GM23338 (cell line): ENCODE measurements at regions not wholly inside any gene's neighbourhood (a gene's known extent, or its start where the extent isn't known, plus 50 kb on each side); places are given as distances from the start of the nearest gene placed in this dataset.

Experiments used
- ATAC-seq: fragments of 200-7000 bp; cut with Tn5 transposase; 3 replicates; pipeline ENCODE4 v1.9.1; 2020
- DNase-seq: peaks from one replicate; pipeline ENCODE4 v3.0.0-alpha.2; 2015; ENCODE audit warnings: low spot score
- H2AFZ ChIP-seq: fragments of 200-600 bp; sonication (generic); 2 replicates; pipeline ENCODE4 v1.8.0; 2016; ENCODE audit warnings: antibody characterized with exemption, mild to moderate bottlenecking, moderate library complexity
- H3F3A ChIP-seq: fragments of 200-600 bp; sonication (generic); replicated peaks from 2 replicates; pipeline ENCODE4 v1.8.0; 2017; ENCODE audit warnings: antibody characterized with exemption, mixed run types, low read depth
- H3K27ac ChIP-seq: fragments of 200-600 bp; sonication (generic); 2 replicates; pipeline ENCODE4 v1.6.1; 2016; ENCODE audit warnings: low read depth
- H3K27me3 ChIP-seq: fragments of 200-600 bp; sonication (generic); 2 replicates; pipeline ENCODE4 v1.8.0; 2016; ENCODE audit warnings: mild to moderate bottlenecking, mixed run types, moderate library complexity; ENCODE audit not compliant: insufficient read depth
- H3K36me3 ChIP-seq: fragments of 200-600 bp; sonication (generic); 2 replicates; pipeline ENCODE4 v1.8.0; 2016; ENCODE audit warnings: mild to moderate bottlenecking; ENCODE audit not compliant: insufficient read depth
- H3K4me1 ChIP-seq: fragments of 200-600 bp; sonication (generic); 2 replicates; pipeline ENCODE4 v1.8.0; 2016; ENCODE audit warnings: mild to moderate bottlenecking, moderate library complexity; ENCODE audit not compliant: insufficient read depth
- H3K4me2 ChIP-seq: fragments of 200-600 bp; sonication (generic); 2 replicates; pipeline ENCODE4 v1.7.1; 2017; ENCODE audit warnings: mixed run types
- H3K4me3 ChIP-seq: fragments of 200-600 bp; sonication (generic); 2 replicates; pipeline ENCODE4 v1.6.1; 2016; ENCODE audit warnings: mixed run types
- H3K79me2 ChIP-seq: fragments of 200-600 bp; sonication (generic); replicated peaks from 2 replicates; pipeline ENCODE4 v1.8.0; 2017; ENCODE audit warnings: mild to moderate bottlenecking; ENCODE audit not compliant: insufficient read depth
- H3K9me2 ChIP-seq: fragments of 200-600 bp; sonication (generic); 2 replicates; pipeline ENCODE4 v1.8.0; 2017; ENCODE audit not compliant: insufficient read depth
- H4K20me1 ChIP-seq: fragments of 200-600 bp; sonication (generic); replicated peaks from 2 replicates; pipeline ENCODE4 v1.8.0; 2017; ENCODE audit warnings: mild to moderate bottlenecking; ENCODE audit not compliant: insufficient read depth
- H3K27ac Mint-ChIP-seq: 2 replicates; pipeline ENCODE4 v1.8.0; 2020; ENCODE audit warnings: inconsistent platforms, mild to moderate bottlenecking, moderate library complexity, mixed read lengths
- H3K27me3 Mint-ChIP-seq: 3 replicates; pipeline ENCODE4 v1.8.0; 2022; ENCODE audit warnings: low read depth, mild to moderate bottlenecking, moderate library complexity, mixed read lengths, inconsistent platforms; ENCODE audit not compliant: insufficient read depth, poor library complexity
- H3K36me3 Mint-ChIP-seq: 3 replicates; pipeline ENCODE4 v1.8.0; 2021; ENCODE audit warnings: low read depth, mild to moderate bottlenecking, inconsistent platforms, moderate library complexity, mixed read lengths
- H3K4me1 Mint-ChIP-seq: 3 replicates; pipeline ENCODE4 v1.8.0; 2020; ENCODE audit warnings: mild to moderate bottlenecking, inconsistent platforms, mixed read lengths
- H3K4me3 Mint-ChIP-seq: 3 replicates; pipeline ENCODE4 v1.8.0; 2021; ENCODE audit warnings: moderate library complexity, mild to moderate bottlenecking, inconsistent platforms, mixed read lengths
- H3K9me3 Mint-ChIP-seq: 3 replicates; pipeline ENCODE4 v1.8.0; 2020; ENCODE audit warnings: moderate library complexity, mild to moderate bottlenecking, inconsistent platforms, mixed read lengths
- CREB1 ChIP-seq: fragments of 250-450 bp; sonication (Bioruptor Pico); IDR thresholded peaks from 2 replicates; pipeline ENCODE4 v1.5.0; 2020; ENCODE audit warnings: low read depth, mild to moderate bottlenecking, moderate library complexity
- CTCF ChIP-seq, 2 experiments: fragments of 200-600 bp in 1 of 2; sonication (generic) in 1 of 2; conservative IDR thresholded peaks; 2 replicates each; pipeline versions ENCODE4 v1.5.1 to v1.6.1; 2016 to 2017; ENCODE audit warnings: antibody characterized with exemption in 2 of 2, low read depth in 2 of 2, mild to moderate bottlenecking in 2 of 2, moderate library complexity in 1 of 2
- ETS1 ChIP-seq: IDR thresholded peaks from 2 replicates; pipeline ENCODE4 v1.6.1; 2016; ENCODE audit warnings: antibody characterized with exemption
- EZH2 ChIP-seq: fragments of 200-600 bp; sonication (generic); IDR thresholded peaks from one replicate; pipeline ENCODE4 v1.8.0; 2017; ENCODE audit warnings: antibody characterized with exemption, mild to moderate bottlenecking, low read depth; ENCODE audit not compliant: unreplicated experiment
- EZH2phosphoT487 ChIP-seq: fragments of 200-600 bp; sonication (generic); IDR thresholded peaks from one replicate; pipeline ENCODE4 v1.8.1; 2018; ENCODE audit warnings: antibody characterized with exemption; ENCODE audit not compliant: unreplicated experiment
- JUNB ChIP-seq: IDR thresholded peaks from one replicate; pipeline ENCODE4 v1.6.1; 2016; ENCODE audit warnings: antibody characterized with exemption; ENCODE audit not compliant: unreplicated experiment
- NANOG ChIP-seq: IDR thresholded peaks from 2 replicates; pipeline ENCODE4 v1.6.1; 2016; ENCODE audit warnings: antibody characterized with exemption, borderline replicate concordance
- POLR2AphosphoS5 ChIP-seq: IDR thresholded peaks from 2 replicates; pipeline ENCODE4 v1.6.1; 2016; ENCODE audit warnings: antibody characterized with exemption, low read depth
- REST ChIP-seq: IDR thresholded peaks from one replicate; pipeline ENCODE4 v1.6.1; 2018; ENCODE audit warnings: antibody characterized with exemption; ENCODE audit not compliant: unreplicated experiment
- STAT1 ChIP-seq: IDR thresholded peaks from one replicate; pipeline ENCODE4 v1.6.1; 2016; ENCODE audit warnings: antibody characterized with exemption; ENCODE audit not compliant: unreplicated experiment
- ZNF114 ChIP-seq: fragments of 250-450 bp; sonication (Bioruptor Pico); IDR thresholded peaks from 2 replicates; pipeline ENCODE4 v1.5.0; 2020; ENCODE audit warnings: mild to moderate bottlenecking, moderate library complexity
- ZNF331 ChIP-seq: fragments of 250-450 bp; sonication (Bioruptor Pico); IDR thresholded peaks from 2 replicates; pipeline ENCODE4 v1.5.0; 2020; ENCODE audit warnings: low read depth, mild to moderate bottlenecking, moderate library complexity
- ZNF462 ChIP-seq: fragments of 250-450 bp; sonication (Bioruptor Pico); IDR thresholded peaks from 2 replicates; pipeline ENCODE4 v1.5.0; 2020; ENCODE audit warnings: mild to moderate bottlenecking, moderate library complexity

- ATAC-seq, result no peak
Observed at GRCh38 chrX:42386681-42387080, 391.3 kb downstream of the PPP1R2C start.

More at GRCh38 chrX:42386681-42387080, 391.3 kb downstream of the PPP1R2C start:
- H3K36me3 ChIP-seq, result no peaks in the 10 kb centered on the region
- no peaks in the 10 kb centered on the region for H3K4me1 ChIP-seq
- no peaks in the 10 kb centered on the region for H3K36me3 Mint-ChIP-seq
- H3K9me3 Mint-ChIP-seq, result no peaks in the 10 kb centered on the region
- no peak overlapping the region for H3K27ac ChIP-seq
- H3K4me1 Mint-ChIP-seq, result no peaks in the 10 kb centered on the region
- no peak overlapping the region for H3K4me3 ChIP-seq
- no peaks in the 10 kb centered on the region for H4K20me1 ChIP-seq
- H2AFZ ChIP-seq, result no peak overlapping the region
- H3K27ac Mint-ChIP-seq, result no peak overlapping the region
- TF ChIP-seq EZH2, result no peak
- no peak for TF ChIP-seq NANOG
- no peak for TF ChIP-seq EZH2phosphoT487
- no peak for TF ChIP-seq ZNF462 (CRISPR knock-in tag)
- no peak for TF ChIP-seq ZNF114 (CRISPR knock-in tag)
- no peak for TF ChIP-seq STAT1
- TF ChIP-seq REST, result no peak
- TF ChIP-seq JUNB, result no peak
- no peak for TF ChIP-seq ZNF331 (CRISPR knock-in tag)
- TF ChIP-seq CTCF (conservative IDR thresholded peaks at IDR 0.05; ENCODE audit: low read depth in 2 of 2), result no peak
- no peak for TF ChIP-seq ETS1
- TF ChIP-seq CREB1 (CRISPR knock-in tag), result no peak
- no peak for TF ChIP-seq POLR2AphosphoS5
- H3K27me3 ChIP-seq, result no peaks in the 10 kb centered on the region
- H3K4me2 ChIP-seq, result no peak overlapping the region
- no peaks in the 10 kb centered on the region for H3K9me2 ChIP-seq
- H3K4me3 Mint-ChIP-seq, result no peak overlapping the region
- DNase-seq, result no peak
- no peaks in the 10 kb centered on the region for H3K27me3 Mint-ChIP-seq
- H3K79me2 ChIP-seq, result no peaks in the 10 kb centered on the region
- no peaks in the 10 kb centered on the region for H3F3A ChIP-seq
